B cell (primary cell): ENCODE measurements at regions not wholly inside any gene's neighbourhood (a gene's known extent, or its start where the extent isn't known, plus 50 kb on each side); places are given as distances from the start of the nearest gene placed in this dataset.

Experiments used
- ATAC-seq: fragments of 200-7000 bp; cut with Tn5 transposase; one replicate; pipeline ENCODE4 v1.10.0; 2021; ENCODE audit warnings: low read depth, mild to moderate bottlenecking, moderate number of reproducible peaks, moderate library complexity
- CTCF ChIA-PET: fragments of 350-600 bp; sonication (Branson Sonifier 250); formaldehyde crosslinking; loops from one replicate; lab custom pipeline; 2021; ENCODE audit warnings: antibody characterized with exemption, inconsistent platforms; lab: Charles Lee
- POLR2A ChIA-PET: fragments of 350-600 bp; sonication (Branson Sonifier 250); formaldehyde crosslinking; loops from one replicate; lab custom pipeline; 2021; ENCODE audit warnings: antibody characterized with exemption; lab: Charles Lee
- DNase-seq: peaks from one replicate; pipeline ENCODE4 v3.0.0; 2013
- H2AFZ ChIP-seq: 2 replicates; pipeline ENCODE4 v1.6.1; 2012; ENCODE audit warnings: mild to moderate bottlenecking, low read depth, low read length; ENCODE audit not compliant: insufficient read depth, poor library complexity, severe bottlenecking
- H3K27ac ChIP-seq, 2 donors: 1 replicate in 1 of 2; 2 replicates in 1 of 2; pipeline ENCODE4 v1.5.1; 2012 to 2013; ENCODE audit warnings: low read length in 2 of 2, mild to moderate bottlenecking in 2 of 2, moderate library complexity in 1 of 2
- H3K27me3 ChIP-seq, 4 experiments: fragments of 200-600 bp in 1 of 4; sonication (generic) in 1 of 4; replicated peaks in 1 of 4; 1 replicate in 2 of 4; 2 replicates in 2 of 4; pipeline versions ENCODE4 v1.6.1 to v1.7.0; 2013 to 2016; ENCODE audit warnings: low read length in 3 of 4, mild to moderate bottlenecking in 2 of 4, mixed read lengths in 1 of 4, moderate library complexity in 1 of 4; ENCODE audit not compliant: insufficient read depth in 4 of 4, control insufficient read depth in 3 of 4; ENCODE audit errors: control extremely low read depth in 1 of 4
- H3K36me3 ChIP-seq, 2 experiments: replicated peaks in 1 of 2; 1 replicate in 1 of 2; 2 replicates in 1 of 2; pipeline versions ENCODE4 v1.6.1 to v1.7.1; 2013; ENCODE audit warnings: low read length in 1 of 2; ENCODE audit not compliant: insufficient read depth in 2 of 2, control insufficient read depth in 1 of 2; ENCODE audit errors: control extremely low read depth in 1 of 2, extremely low read depth in 1 of 2
- H3K4me1 ChIP-seq, 2 donors: fragments of 200-600 bp in 1 of 2; sonication (generic) in 1 of 2; 1 replicate in 1 of 2; 2 replicates in 1 of 2; pipeline versions ENCODE4 v1.5.1 to v1.6.1; 2013 to 2017; ENCODE audit warnings: low read length in 2 of 2; ENCODE audit not compliant: control insufficient read depth in 2 of 2, insufficient read depth in 2 of 2
- H3K4me2 ChIP-seq: replicated peaks from 2 replicates; pipeline ENCODE3; 2012; ENCODE audit warnings: mild to moderate bottlenecking, low read depth, low read length; ENCODE audit not compliant: poor library complexity, severe bottlenecking
- H3K4me3 ChIP-seq, 5 experiments: fragments of 200-600 bp in 1 of 5; sonication (generic) in 1 of 5; 1 replicate in 3 of 5; 2 replicates in 2 of 5; pipeline versions ENCODE4 v1.5.1 to v1.7.0; 2011 to 2016; ENCODE audit warnings: low read length in 4 of 5, mild to moderate bottlenecking in 4 of 5, low read depth in 2 of 5, control low read depth in 1 of 5, moderate library complexity in 1 of 5; ENCODE audit not compliant: insufficient read depth in 1 of 5; ENCODE audit errors: control extremely low read depth in 1 of 5, extremely low read depth in 1 of 5
- H3K79me2 ChIP-seq: fragments of 200-600 bp; sonication (generic); one replicate; pipeline ENCODE4 v1.6.0; 2016; ENCODE audit warnings: low read length; ENCODE audit not compliant: control insufficient read depth, insufficient read depth
- H3K9ac ChIP-seq: fragments of 200-600 bp; sonication (generic); 2 replicates; pipeline ENCODE4 v1.6.1; 2017; ENCODE audit warnings: mild to moderate bottlenecking, low read length, moderate library complexity
- H3K9me3 ChIP-seq, 3 donors: one replicate each; pipeline versions ENCODE4 v1.6.1 to v1.7.1; 2013; ENCODE audit warnings: low read length in 2 of 3; ENCODE audit not compliant: control insufficient read depth in 2 of 3, insufficient read depth in 1 of 3; ENCODE audit errors: control extremely low read depth in 1 of 3
- H4K20me1 ChIP-seq: 2 replicates; pipeline ENCODE4 v1.6.0; 2012; ENCODE audit warnings: mild to moderate bottlenecking, low read length; ENCODE audit not compliant: insufficient read depth, control insufficient read depth, poor library complexity, severe bottlenecking
- H3K27ac Mint-ChIP-seq: one replicate; pipeline ENCODE4 v1.8.0; 2021; ENCODE audit warnings: mixed read lengths
- H3K27me3 Mint-ChIP-seq: one replicate; pipeline ENCODE4 v1.8.0; 2021; ENCODE audit warnings: mixed read lengths
- H3K4me1 Mint-ChIP-seq: one replicate; pipeline ENCODE4 v1.8.0; 2021; ENCODE audit warnings: mixed read lengths
- H3K4me3 Mint-ChIP-seq: one replicate; pipeline ENCODE4 v1.8.0; 2021; ENCODE audit warnings: mixed read lengths
- H3K9me3 Mint-ChIP-seq: one replicate; pipeline ENCODE4 v1.8.0; 2022; ENCODE audit warnings: mixed read lengths; ENCODE audit not compliant: insufficient read depth
- EZH2 ChIP-seq: IDR thresholded peaks from 2 replicates; pipeline ENCODE4 v1.6.1; 2012; ENCODE audit warnings: borderline replicate concordance, low read depth, mild to moderate bottlenecking, moderate library complexity, low read length; ENCODE audit not compliant: insufficient read depth, poor library complexity, severe bottlenecking
- WGBS: methylation state at CpG from one replicate; pipeline ENCODE4 v1.1.5; 2013; ENCODE audit warnings: missing lambda C conversion rate; ENCODE audit not compliant: insufficient coverage; 5-methylcytosine and 5-hydroxymethylcytosine counted together
- intact Hi-C: fragments of 100-400 bp; cut with micrococcal nuclease; formaldehyde crosslinking; loops from one replicate; pipeline ENCODE4 v1.10.0; 2022
- TF ChIP-seq, protein P1 (sequence below): fragments of 200-600 bp; IDR thresholded peaks from one replicate; pipeline ENCODE4 v1.8.0; 2022; ENCODE audit warnings: antibody characterized with exemption, mild to moderate bottlenecking

DNA sequence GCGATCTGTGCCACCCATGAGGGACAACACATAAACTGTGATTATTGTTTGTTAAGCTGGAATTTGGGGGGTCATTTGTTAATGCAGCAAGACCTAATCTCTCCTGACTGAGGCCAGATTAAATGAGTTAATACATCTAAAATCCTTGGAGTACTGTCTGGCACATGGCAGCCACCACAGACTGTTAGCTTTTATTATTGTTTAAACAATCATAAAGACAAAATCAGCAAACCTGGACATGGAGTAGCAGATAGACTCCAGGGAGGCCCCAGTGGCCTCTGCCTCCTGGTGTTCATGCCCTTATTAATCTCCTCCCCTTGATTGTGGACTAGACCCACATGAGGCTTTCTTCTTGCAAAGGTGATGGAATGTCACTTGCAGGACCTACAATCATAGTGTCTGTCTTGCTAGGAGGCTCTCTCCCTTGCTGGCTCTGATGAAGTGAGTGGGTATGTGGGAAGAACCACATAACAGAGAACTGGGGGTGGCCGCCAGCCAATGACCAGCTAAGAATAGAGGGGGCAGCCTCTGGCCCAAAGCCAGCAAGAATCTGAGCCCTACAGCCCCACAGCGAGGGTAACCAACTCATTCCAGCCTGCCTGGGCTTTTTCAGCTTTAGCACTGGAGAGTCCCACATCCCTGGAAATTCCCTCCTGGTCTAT is 142.0 kb downstream of the SCARB1 start:
- no peaks in the 10 kb centered on the region for H3K4me1 Mint-ChIP-seq
- Histone ChIP-seq H4K20me1 (no peaks in the 10 kb centered on the region), H3K27ac (no peak overlapping the region), H3K9ac (no peak overlapping the region), H3K79me2 (no peaks in the 10 kb centered on the region), H3K4me1 (no peaks in the 10 kb centered on the region), H3K4me2 (no peak overlapping the region), H3K4me3 (no peak overlapping the region), H3K36me3 (no peaks in the 10 kb centered on the region), H2AFZ (no peak overlapping the region), H3K27me3 (peaks cover 0 to 6% (median 0%) of the 10 kb centered on the region in 4 experiments), H3K9me3 (peaks cover 0 to 8% (median 0%) of the 10 kb centered on the region in 3 donors)
- H3K4me3 Mint-ChIP-seq: no peak overlapping the region
- no peak for ATAC-seq
- intact Hi-C loops: no loop called here
- CTCF ChIA-PET: no interaction called here
- DNase-seq: no peak
- no peak overlapping the region for H3K27ac Mint-ChIP-seq
- TF ChIP-seq, protein P1, sequence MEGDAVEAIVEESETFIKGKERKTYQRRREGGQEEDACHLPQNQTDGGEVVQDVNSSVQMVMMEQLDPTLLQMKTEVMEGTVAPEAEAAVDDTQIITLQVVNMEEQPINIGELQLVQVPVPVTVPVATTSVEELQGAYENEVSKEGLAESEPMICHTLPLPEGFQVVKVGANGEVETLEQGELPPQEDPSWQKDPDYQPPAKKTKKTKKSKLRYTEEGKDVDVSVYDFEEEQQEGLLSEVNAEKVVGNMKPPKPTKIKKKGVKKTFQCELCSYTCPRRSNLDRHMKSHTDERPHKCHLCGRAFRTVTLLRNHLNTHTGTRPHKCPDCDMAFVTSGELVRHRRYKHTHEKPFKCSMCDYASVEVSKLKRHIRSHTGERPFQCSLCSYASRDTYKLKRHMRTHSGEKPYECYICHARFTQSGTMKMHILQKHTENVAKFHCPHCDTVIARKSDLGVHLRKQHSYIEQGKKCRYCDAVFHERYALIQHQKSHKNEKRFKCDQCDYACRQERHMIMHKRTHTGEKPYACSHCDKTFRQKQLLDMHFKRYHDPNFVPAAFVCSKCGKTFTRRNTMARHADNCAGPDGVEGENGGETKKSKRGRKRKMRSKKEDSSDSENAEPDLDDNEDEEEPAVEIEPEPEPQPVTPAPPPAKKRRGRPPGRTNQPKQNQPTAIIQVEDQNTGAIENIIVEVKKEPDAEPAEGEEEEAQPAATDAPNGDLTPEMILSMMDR: no peak
- TF ChIP-seq EZH2: no peak
- POLR2A ChIA-PET: no interaction called here
- no peaks in the 10 kb centered on the region for H3K9me3 Mint-ChIP-seq
- WGBS: 70% methylated on average over 2 of the region's 3 CpGs
- H3K27me3 Mint-ChIP-seq: peaks cover 8% of the 10 kb centered on the region

DNA sequence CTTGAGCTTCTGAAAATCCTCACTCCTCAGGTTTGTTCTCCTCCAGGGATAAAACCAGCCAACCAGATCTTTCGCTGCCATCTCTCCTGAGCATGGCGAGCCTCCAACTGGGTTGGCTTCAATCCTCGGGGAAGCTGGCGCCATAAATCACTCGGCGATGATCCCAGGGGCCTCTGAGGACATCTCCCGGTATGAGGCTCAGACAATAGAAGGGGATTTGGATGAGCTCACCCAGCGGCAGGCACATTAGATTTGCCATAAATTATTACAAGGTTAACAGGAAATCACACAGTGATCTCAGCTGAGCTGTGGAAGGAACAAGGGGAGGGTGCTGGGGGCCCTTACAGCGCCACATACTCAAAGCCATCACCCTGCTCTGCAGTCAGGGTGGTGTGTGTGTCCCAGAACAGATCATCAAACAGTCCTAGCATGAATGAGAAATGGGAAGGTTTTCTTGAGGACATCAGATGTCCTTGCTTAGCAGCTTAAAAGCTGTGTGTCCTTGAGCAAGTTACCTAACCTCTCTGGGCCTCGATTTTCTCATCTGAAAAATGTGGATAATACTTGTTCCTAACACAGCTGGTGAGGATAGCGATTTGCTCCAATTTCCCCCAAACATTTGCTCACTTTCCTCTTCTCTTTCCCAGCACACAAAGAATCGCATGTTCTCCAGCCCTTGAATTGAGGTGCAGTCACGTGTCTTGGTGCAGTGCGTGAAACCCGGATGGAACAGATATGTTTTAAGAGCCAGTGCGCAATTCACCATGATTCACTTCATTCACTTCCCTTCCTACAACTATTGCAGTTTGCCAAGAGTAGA is 142.8 kb downstream of the SCARB1 start:
- H3K4me1 ChIP-seq: no peaks in the 10 kb centered on the region
- H3K79me2 ChIP-seq: no peaks in the 10 kb centered on the region
- H3K36me3 ChIP-seq: no peaks in the 10 kb centered on the region
- intact Hi-C loops: no loop called here
- H4K20me1 ChIP-seq: no peaks in the 10 kb centered on the region
- ATAC-seq (no peak), DNase-seq (no peak)
- 71% methylated on average over 11 of the region's 16 CpGs for WGBS
- no peak overlapping the region for H3K4me3 ChIP-seq
- H3K27me3 ChIP-seq: peaks cover 0 to 6% (median 0%) of the 10 kb centered on the region in 4 experiments
- Mint-ChIP-seq H3K4me3 (no peak overlapping the region), H3K4me1 (no peaks in the 10 kb centered on the region), H3K27ac (no peak overlapping the region), H3K27me3 (peaks cover 6% of the 10 kb centered on the region), H3K9me3 (no peaks in the 10 kb centered on the region)
- no peak overlapping the region for H2AFZ ChIP-seq
- H3K4me2 ChIP-seq: no peak overlapping the region
- H3K9me3 ChIP-seq: peaks cover 0 to 8% (median 0%) of the 10 kb centered on the region in 3 donors
- H3K27ac ChIP-seq: no peak overlapping the region
- H3K9ac ChIP-seq: no peak overlapping the region
- CTCF ChIA-PET: no interaction called here
- TF ChIP-seq, protein P1: no peak
- TF ChIP-seq EZH2: no peak
- POLR2A ChIA-PET: no interaction called here
